ENCODE measurements at regions not wholly inside any gene's neighbourhood (a gene's known extent, or its start where the extent isn't known, plus 50 kb on each side); places are given as distances from the start of the nearest gene placed in this dataset.

DNA sequence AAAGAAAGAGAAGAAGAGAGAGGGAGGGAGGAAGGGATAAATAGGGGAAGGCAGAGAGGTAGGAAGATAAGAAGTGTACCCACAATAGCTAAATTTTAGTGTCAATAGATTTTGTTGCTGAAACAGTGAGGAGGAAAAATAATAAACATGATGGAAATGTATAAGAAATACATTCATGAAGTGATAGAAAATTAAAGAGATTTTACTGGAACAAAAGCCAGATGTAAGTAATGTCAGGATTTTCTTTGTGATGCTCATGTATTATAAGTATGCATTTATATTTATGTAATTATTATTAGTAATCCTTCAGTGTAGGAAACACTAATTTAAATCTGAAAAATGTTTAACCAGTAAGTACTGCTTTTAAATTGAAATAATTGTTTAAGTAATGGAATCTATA, 1125.2 kb upstream of the FANCL start:
- TF ChIP-seq, protein P1, sequence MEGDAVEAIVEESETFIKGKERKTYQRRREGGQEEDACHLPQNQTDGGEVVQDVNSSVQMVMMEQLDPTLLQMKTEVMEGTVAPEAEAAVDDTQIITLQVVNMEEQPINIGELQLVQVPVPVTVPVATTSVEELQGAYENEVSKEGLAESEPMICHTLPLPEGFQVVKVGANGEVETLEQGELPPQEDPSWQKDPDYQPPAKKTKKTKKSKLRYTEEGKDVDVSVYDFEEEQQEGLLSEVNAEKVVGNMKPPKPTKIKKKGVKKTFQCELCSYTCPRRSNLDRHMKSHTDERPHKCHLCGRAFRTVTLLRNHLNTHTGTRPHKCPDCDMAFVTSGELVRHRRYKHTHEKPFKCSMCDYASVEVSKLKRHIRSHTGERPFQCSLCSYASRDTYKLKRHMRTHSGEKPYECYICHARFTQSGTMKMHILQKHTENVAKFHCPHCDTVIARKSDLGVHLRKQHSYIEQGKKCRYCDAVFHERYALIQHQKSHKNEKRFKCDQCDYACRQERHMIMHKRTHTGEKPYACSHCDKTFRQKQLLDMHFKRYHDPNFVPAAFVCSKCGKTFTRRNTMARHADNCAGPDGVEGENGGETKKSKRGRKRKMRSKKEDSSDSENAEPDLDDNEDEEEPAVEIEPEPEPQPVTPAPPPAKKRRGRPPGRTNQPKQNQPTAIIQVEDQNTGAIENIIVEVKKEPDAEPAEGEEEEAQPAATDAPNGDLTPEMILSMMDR (IDR thresholded peaks at IDR 0.05; ENCODE audit: poor library complexity, severe bottlenecking) = no peak
- TF ChIP-seq EP300 (conservative IDR thresholded peaks at IDR 0.05; ENCODE audit: poor library complexity, severe bottlenecking) (no peak), POLR2AphosphoS5 (IDR thresholded peaks at IDR 0.05) (no peak), SMC3 (conservative IDR thresholded peaks at IDR 0.05; ENCODE audit: poor library complexity) (no peak), EZH2 (IDR thresholded peaks at IDR 0.05; ENCODE audit: borderline replicate concordance, insufficient read depth, low read length, poor library complexity, severe bottlenecking) (no peak), MXI1 (conservative IDR thresholded peaks at IDR 0.05; ENCODE audit: poor library complexity, severe bottlenecking) (no peak)
- TF ChIP-seq, protein P2, sequence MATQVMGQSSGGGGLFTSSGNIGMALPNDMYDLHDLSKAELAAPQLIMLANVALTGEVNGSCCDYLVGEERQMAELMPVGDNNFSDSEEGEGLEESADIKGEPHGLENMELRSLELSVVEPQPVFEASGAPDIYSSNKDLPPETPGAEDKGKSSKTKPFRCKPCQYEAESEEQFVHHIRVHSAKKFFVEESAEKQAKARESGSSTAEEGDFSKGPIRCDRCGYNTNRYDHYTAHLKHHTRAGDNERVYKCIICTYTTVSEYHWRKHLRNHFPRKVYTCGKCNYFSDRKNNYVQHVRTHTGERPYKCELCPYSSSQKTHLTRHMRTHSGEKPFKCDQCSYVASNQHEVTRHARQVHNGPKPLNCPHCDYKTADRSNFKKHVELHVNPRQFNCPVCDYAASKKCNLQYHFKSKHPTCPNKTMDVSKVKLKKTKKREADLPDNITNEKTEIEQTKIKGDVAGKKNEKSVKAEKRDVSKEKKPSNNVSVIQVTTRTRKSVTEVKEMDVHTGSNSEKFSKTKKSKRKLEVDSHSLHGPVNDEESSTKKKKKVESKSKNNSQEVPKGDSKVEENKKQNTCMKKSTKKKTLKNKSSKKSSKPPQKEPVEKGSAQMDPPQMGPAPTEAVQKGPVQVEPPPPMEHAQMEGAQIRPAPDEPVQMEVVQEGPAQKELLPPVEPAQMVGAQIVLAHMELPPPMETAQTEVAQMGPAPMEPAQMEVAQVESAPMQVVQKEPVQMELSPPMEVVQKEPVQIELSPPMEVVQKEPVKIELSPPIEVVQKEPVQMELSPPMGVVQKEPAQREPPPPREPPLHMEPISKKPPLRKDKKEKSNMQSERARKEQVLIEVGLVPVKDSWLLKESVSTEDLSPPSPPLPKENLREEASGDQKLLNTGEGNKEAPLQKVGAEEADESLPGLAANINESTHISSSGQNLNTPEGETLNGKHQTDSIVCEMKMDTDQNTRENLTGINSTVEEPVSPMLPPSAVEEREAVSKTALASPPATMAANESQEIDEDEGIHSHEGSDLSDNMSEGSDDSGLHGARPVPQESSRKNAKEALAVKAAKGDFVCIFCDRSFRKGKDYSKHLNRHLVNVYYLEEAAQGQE (IDR thresholded peaks at IDR 0.05; ENCODE audit: borderline replicate concordance) = no peak
